GM21390 (cell line): ENCODE measurements at regions not wholly inside any gene's neighbourhood (a gene's known extent, or its start where the extent isn't known, plus 50 kb on each side); places are given as distances from the start of the nearest gene placed in this dataset.
A peak's percentile ranks its signal among the peaks of the same experiment; 100 is the strongest.

Source experiments
- ATAC-seq: cut with Tn5 transposase; IDR thresholded peaks from one replicate; pipeline ENCODE4 v1.9.1; 2021; ENCODE audit not compliant: unreplicated experiment

- ATAC-seq: no peak
Observed at GRCh38 chr2:13006426-13006825, 289.7 kb downstream of the TRIB2 start.

GRCh38 chr2:13006829-13007717 lies 290.3 kb downstream of the TRIB2 start:
- peak; percentile 94 for ATAC-seq

DNA sequence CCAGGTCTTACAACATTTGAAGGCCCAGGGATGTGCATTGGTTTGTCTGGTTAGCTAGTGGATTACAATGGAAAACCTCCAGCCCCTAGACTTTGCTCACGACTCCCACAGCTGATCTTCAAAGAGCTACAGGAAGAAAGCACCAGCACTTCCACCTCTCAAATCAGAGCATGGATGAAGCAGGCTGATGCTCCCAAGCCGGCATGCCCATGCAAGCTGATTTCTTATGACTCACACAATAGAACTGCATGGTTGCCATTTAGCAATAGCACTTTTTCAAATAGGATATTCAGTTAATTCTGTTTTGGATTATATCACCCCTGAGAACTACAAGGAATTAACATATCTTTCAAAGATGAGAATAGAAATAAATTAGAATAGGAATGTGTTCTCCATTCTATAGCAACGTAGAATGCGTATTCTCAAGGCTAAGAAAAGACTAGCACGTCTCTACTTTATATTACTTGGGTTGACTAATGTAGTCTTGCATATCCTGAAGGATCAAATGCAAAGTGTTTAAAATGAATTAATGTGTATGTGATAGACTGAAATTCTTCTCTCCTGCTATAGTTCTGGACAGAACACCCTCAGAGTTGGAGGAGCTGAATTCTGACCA lies 292.4 kb downstream of the TRIB2 start:
- ATAC-seq: no peak

- no peak for ATAC-seq
Observed at GRCh38 chr2:13010283-13010682, 293.5 kb downstream of the TRIB2 start.

DNA sequence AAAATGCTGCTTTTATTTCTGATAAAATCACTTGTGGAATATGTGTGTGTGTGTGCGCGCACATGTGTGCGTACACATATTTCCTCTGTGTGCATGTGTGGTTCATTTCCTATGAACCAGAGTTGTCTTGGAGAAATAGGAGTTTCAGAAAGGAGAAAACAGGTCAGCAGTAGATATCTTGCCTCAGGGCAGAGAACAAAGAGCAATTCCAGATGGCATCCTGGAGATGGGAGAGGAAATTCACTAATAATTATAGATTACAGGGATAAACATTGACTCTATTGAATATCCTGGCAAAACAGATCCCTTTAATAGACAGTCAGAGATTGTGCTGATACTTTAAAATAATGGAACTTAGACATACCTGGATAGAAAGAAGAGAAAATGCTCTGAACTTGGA lies 298.0 kb downstream of the TRIB2 start:
- no peak for ATAC-seq

DNA sequence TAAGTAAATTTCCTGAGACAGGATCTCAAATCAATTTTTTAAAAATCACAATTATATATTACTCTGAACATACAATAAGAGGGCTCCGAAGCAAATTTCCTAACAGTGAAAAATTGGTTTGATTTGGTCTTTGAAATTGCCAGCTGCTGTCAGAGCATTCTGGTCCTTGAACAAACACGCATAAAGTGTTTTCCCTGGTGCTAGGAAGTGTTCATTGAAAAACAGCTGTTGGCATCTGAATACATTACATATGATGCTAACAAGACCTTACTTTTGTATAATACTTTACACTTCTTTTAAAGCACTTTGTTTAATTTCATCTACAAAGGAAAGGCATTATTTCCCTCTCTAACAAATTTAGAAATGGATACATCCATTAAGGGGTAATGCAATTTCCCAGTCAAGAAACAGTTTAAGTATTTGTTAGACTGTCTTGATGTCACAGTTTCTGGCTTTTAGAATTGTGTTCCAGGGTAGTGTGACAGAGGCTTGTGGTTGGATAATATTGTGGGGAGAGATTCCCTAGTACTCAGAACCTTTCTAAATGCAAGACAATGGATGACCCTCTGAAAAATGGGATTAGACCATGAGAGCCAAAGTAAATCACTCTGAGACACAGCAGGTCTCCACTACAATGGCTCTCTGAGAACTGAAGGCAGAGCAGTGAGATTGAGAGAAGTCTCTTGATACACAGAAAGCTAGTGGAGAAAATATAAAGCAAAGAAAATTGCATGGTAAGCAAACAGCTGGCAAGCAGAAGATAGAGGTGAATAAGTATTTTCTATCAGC lies 299.0 kb downstream of the TRIB2 start:
- ATAC-seq: no peak

DNA sequence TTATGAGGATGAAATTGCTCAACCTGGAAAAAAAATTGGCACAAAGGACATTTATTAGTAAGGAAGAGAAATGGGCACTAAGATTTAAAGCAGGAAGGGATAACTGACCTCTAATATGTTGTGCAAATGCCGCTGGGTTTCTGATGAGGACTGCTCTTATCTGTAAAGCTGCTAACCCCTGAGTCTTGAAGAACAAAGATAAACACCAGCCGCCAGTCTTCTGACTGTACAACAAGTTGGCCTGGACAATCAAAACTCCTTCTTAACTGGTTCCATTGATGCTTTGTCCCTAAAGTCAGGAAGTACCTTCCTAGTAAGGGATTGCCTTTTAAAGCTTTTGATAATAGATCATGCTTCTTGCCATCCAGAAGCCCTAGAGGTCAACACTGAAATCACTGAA lies 301.8 kb downstream of the TRIB2 start:
- ATAC-seq: no peak

GRCh38 chr2:13019781-13020180 lies 303.0 kb downstream of the TRIB2 start:
- no peak for ATAC-seq

DNA sequence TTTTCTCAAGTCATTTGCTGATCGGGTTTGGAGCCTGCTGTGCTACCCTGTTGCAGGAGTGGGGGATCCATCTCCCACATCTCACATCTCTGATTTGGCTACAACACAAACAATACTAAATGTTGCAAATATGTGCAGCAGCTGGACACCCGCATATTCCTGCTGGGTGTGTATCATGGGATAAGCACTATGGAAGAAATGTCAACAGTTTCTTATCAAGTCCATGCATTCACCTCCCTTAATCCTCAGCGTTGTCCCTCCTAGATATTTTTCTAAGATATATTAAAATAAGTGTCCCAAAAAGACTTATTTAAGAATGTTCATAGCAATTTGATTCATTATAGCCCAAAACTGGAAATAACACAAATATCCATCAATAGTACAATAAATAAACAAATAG lies 303.7 kb downstream of the TRIB2 start:
- ATAC-seq: no peak

DNA sequence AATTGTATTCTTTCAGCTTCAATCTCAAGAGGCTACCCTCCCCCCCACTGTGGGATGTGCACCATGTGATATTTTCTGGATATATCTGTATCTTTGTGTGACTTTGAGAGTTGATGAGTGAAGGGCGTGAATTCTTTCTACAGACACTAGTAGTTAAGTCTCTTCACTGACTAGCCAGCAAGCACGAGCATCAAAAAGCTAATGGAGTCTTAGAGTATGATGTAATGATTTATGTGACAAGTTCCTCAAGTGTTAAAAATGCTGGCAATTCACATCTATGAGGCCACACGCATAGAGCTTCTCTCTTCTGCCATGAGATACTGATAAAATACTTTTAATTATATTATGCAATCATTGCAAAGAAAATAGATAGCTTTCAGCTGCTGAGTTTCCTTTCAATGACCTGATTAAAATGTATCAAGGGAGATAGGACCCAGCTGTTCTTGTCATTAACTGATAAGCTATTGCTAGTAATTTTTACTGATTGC lies 304.8 kb downstream of the TRIB2 start:
- no peak for ATAC-seq

DNA sequence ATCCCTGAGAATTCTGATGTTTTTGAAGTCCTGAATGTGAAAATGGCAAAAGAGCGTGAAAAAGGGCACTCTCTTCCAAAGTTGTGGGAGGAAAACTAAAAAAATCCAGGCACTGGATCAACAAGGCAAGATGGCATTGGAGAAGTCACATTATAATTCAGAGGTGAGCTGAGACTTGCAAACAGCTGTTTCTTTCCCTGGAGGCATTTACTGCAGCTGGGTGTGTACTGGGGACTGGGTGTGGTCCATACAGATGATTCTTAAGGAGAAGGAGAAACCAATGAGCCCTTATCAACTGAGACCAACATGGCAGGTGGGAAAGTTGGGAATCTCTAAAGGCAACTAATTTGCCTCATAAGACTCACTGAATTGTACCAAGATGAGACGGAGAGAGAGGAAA lies 313.9 kb downstream of the TRIB2 start:
- ATAC-seq: no peak

- no peak for ATAC-seq
Observed at GRCh38 chr2:13034861-13035260, 318.1 kb downstream of the TRIB2 start.

DNA sequence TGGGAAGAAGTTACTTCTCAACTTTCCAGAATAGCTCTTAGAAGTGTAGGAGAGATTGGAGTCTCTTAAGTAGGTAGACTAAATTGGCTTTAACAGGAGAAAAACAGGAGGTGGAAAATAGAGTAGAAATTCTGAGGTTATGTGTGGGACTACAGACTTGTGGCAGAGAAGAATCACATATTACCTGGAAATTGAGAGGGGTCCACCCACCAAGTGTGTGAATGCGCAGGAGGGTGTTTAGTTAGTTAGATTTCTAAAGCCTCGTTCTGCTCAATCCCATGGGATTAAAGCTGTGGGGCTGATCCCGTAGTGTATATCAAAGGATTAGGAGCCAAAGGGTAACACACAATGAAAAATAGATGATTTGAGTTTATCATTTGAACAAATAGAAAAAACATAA lies 319.1 kb downstream of the TRIB2 start:
- no peak for ATAC-seq

DNA sequence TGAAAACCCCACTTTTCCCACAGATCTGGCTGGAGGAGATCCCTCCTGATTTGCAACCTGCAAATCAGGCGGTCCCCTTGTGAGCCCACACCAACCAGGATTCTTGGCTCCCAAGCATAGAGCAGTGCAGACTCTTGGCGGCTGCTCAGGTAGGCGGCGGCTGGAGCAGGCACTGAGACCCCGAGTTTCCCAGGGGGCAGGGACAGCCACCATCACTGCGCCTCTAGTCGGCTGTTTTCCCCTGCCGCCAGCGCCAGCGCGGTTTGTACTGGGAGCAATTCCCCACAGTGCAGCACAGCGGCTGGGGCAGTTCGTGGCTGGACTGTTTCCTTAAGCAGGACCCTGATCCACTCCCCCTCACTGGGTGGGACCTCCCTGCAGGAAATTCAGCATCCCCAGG lies 323.3 kb downstream of the TRIB2 start:
- ATAC-seq: no peak

- no peak for ATAC-seq
Observed at GRCh38 chr2:13046557-13047165, 329.9 kb downstream of the TRIB2 start.

DNA sequence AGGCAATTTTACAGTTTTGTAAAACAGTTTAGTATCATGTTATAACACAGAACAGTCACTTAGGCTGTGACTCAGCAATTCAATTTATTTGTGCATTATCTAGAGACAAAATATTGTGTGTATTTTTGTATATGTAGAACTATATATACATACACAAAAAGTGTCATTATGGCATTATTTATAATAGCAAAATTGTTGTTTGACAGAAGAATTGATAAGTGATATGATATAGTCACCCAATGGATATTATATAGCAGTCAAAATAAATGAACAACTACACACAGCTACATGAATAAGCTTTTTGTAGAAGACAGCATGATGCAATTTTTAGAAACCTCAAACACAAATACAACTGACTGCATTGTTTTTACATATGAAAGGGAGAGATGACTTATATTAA lies 334.0 kb downstream of the TRIB2 start:
- no peak for ATAC-seq

DNA sequence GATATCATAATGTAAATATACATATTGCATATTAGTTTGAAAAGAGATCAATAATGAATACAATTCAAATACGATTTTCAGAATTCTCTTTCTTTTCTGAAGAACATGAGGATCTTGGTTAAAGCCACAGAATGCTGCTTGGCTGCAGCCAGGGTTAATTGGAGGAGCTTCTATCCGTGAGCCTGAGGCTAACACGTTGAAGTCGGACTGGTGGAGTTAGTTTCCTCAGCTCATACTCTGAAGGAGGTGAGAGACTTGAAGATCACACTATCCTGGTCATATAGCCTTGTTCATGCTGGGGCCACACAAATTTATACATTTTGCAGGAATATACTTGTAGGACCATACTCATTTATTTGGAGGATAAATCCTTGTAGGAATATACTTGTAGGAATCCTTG lies 335.8 kb downstream of the TRIB2 start:
- no peak for ATAC-seq

GRCh38 chr2:13056259-13056843 lies 339.6 kb downstream of the TRIB2 start:
- no peak for ATAC-seq

DNA sequence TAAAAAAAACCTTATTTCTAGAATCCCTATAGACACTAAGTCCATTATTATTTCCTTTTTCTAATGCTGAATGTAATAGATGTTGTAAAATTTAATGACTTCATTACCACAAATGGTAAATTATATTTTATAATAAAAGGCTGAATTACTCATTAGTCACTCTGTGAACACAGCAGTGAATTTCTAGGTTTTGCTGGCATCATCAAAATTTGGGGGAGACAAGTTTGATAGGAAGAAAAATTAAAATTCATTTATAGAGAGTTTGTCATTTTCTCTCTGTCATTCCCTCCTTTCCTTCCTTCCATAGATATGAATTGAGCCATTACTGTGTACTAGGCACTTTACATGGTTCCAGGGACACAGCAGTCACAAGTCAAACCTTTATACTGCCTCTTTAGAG lies 340.9 kb downstream of the TRIB2 start:
- ATAC-seq: no peak

DNA sequence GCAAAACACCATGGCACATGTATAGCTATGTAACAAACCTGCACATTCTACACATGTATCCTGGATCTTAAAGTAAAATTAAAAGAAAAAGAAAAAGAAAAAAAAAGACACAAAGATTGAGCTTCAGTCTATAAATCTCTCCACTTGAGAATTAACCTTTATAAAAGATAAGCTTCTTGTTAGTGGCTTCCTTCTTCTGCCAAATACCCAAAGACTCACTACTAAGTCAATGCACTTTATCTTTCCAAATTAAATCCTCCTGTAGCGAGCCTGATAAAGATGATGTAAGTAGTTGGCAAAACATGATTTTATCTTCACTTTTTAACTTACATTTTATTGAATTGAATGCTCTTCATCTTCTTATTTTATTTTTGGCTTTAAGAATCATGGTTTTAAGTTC lies 349.9 kb downstream of the TRIB2 start:
- ATAC-seq: no peak

DNA sequence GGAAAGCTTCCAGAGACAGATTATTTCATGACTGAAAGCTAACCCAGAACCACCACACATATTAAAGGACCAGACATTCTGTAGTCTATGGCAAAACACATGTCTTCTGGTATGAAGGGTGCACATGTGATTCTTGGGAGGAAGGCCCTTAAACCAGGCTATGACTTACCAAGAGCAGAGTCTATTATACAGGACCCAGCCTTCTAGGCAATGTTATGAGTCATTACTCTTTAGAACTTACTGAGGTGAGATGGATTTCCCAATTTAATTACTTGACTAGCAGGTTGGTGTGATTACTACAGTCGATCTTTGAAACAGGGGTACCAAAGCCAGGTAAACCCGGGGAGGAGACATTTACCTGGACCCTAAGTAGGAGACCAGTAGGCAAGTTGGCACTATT lies 350.8 kb downstream of the TRIB2 start:
- ATAC-seq: no peak
